Activated T-cell treated with anti-CD3 and anti-CD28 coated beads, Interleukin-2, amount 50 U/mL, for 24 hours (primary cell): ENCODE measurements at regions not wholly inside any gene's neighbourhood (a gene's known extent, or its start where the extent isn't known, plus 50 kb on each side); places are given as distances from the start of the nearest gene placed in this dataset.
"Not testable (repeated sequence)": the region's sequence is repeated elsewhere in the genome, so short reads cannot be mapped to it uniquely, and the experiment has no call there.

Experiments used
- DNase-seq: peaks from one replicate; pipeline ENCODE4 v3.0.0-alpha.2; 2020
- H3K27ac Mint-ChIP-seq: 2 replicates; pipeline ENCODE4 v1.8.0; 2020; ENCODE audit warnings: mild to moderate bottlenecking, mixed read lengths
- H3K27me3 Mint-ChIP-seq: 2 replicates; pipeline ENCODE4 v1.8.0; 2020; ENCODE audit warnings: mixed read lengths
- H3K36me3 Mint-ChIP-seq: 2 replicates; pipeline ENCODE4 v1.8.0; 2020; ENCODE audit warnings: low read depth, mixed read lengths
- H3K4me1 Mint-ChIP-seq: 2 replicates; pipeline ENCODE4 v1.8.0; 2020; ENCODE audit warnings: low read depth, mixed read lengths
- H3K4me3 Mint-ChIP-seq: 2 replicates; pipeline ENCODE4 v1.8.0; 2020; ENCODE audit warnings: mild to moderate bottlenecking, moderate library complexity, mixed read lengths
- H3K9me3 Mint-ChIP-seq: 2 replicates; pipeline ENCODE4 v1.8.0; 2020; ENCODE audit warnings: mixed read lengths

DNA sequence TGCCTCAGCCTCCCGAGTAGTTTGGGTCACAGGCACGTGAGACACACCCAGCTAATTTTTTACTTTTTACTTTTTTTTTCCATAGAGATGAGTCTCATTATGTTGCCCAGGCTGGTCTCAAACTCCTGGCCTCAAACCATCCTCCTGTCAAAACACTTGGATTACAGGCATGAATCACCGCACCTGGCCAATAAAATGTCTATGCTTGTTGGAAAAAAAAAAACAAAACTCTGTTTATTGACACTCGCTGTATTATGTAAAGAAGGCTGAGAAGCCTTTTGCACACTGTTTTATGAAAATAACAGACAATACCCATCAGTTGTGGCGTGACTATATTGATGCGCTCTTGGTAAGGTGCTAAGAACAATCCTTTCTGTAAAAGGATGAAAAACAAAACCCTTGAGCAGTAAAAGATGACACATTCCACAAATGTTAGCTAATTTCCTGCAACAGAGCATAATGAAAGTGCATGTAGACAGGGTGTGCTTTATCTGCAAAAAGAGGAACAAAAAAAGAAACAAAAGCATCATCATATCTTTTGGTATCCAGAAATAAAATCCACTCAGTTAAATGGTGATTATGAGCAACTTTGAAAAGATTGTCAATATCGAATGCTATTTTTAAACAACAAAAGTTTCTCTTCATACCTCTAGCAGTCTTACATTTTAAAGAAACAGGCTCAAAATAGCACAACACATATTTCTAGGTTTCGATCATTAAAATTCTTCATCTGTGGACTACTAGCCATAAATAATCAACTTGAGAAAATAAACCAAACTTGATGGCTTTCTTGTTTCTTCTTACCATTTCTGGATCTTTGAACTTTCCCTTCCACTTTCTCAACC is 108.3 kb upstream of the PHACTR1 start:
- DNase-seq = no peak
- no peak overlapping the region for H3K27ac Mint-ChIP-seq
- H3K9me3 Mint-ChIP-seq = no peaks in the 10 kb centered on the region
- H3K4me3 Mint-ChIP-seq = no peak overlapping the region
- H3K27me3 Mint-ChIP-seq = peaks cover 33% of the 10 kb centered on the region
- peaks cover 3% of the 10 kb centered on the region for H3K4me1 Mint-ChIP-seq
- no peaks in the 10 kb centered on the region for H3K36me3 Mint-ChIP-seq

DNA sequence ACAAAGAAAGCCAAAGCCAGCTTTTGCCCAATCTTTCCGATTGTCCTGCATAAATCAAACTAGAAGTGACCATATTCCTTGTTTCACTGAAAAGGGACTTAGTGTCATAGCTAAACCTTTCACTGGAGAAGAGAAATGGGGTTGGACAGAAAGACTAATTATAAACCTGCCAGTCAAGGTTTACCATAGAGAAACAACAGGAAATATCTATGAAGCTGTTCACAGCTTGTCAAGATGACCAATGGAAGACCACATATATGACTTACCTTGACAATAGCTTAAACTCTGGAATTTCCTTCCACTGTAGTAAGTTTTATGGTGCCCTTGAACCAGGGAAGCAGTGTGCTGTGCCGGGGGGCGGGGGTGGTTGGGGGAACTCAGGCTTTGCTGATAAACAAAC is 107.7 kb upstream of the PHACTR1 start:
- no peak for DNase-seq
- peaks cover 33% of the 10 kb centered on the region for H3K27me3 Mint-ChIP-seq
- H3K36me3 Mint-ChIP-seq = no peaks in the 10 kb centered on the region
- no peak overlapping the region for H3K4me3 Mint-ChIP-seq
- no peak overlapping the region for H3K27ac Mint-ChIP-seq
- no peaks in the 10 kb centered on the region for H3K9me3 Mint-ChIP-seq
- H3K4me1 Mint-ChIP-seq = peaks cover 3% of the 10 kb centered on the region

DNA sequence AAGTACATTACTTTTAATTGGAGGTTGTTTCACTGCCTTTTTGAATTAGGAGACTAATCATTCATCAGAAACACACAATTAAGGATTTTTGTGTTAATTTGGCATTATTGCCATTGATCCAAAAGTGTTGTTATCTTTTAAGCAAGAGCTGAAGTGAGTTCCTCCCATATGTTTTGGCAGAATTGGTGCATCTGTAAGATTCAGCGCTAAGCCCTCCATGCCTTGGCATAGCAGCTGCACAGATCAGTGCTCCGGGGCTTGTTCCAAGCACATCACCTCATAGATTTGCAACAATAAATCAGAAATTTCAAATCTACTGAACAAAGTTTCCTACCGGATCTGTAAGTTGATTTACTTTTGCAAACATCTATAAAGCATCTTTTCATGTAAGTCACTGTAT is 106.8 kb upstream of the PHACTR1 start:
- no peak for DNase-seq
- Mint-ChIP-seq H3K9me3 (no peaks in the 10 kb centered on the region), H3K27me3 (peaks cover 33% of the 10 kb centered on the region), H3K4me1 (peaks cover 3% of the 10 kb centered on the region), H3K36me3 (no peaks in the 10 kb centered on the region), H3K4me3 (no peak overlapping the region), H3K27ac (no peak overlapping the region)

DNA sequence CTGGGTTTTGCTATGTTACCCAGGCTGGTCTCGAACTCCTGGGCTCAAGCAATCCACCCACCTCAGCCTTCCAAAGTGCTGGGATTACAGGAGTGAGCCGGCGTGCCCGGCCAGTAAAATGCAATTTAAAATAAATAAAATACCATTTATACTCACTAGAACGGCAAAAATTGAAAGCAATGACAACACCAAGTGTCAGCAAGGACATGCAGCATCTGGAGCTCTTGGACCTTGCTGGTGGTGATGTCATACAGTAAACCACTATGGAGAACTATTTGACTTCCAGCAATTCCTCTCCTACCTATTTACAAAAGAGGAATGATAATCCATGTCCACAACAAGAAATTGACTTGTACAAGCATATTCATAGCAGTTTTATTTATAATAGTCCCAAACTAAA is 105.7 kb upstream of the PHACTR1 start:
- DNase-seq = no peak
- H3K36me3 Mint-ChIP-seq = no peaks in the 10 kb centered on the region
- peaks cover 1% of the 10 kb centered on the region for H3K4me1 Mint-ChIP-seq
- no peak overlapping the region for H3K4me3 Mint-ChIP-seq
- H3K9me3 Mint-ChIP-seq = no peaks in the 10 kb centered on the region
- H3K27me3 Mint-ChIP-seq = peaks cover 29% of the 10 kb centered on the region
- no peak overlapping the region for H3K27ac Mint-ChIP-seq

- Mint-ChIP-seq H3K4me3 (no peak overlapping the region), H3K4me1 (no peaks in the 10 kb centered on the region), H3K27ac (no peak overlapping the region), H3K9me3 (no peaks in the 10 kb centered on the region), H3K36me3 (no peaks in the 10 kb centered on the region), H3K27me3 (peaks cover 13% of the 10 kb centered on the region)
- no peak for DNase-seq
Observed at GRCh38 chr6:12613811-12614210, 102.8 kb upstream of the PHACTR1 start.

DNA sequence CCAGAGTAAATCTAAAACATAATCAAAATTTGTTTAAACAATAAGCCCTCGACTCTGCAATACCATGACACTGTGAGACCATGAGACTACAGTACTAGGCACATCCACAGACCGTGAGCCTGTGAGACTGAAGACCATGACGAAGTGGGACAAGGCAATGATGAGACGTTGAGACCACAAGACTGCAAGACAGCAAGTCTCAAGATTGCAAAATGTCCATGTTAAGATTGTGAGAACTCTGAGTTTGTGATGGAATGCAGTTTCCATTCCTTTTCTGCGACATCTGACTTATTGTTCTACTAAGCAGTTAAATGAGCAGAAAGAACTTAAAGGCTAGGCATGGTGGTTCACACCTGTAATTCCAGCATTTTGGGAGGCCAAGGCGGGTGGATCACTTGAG is 102.1 kb upstream of the PHACTR1 start:
- Mint-ChIP-seq H3K36me3 (no peaks in the 10 kb centered on the region), H3K9me3 (no peaks in the 10 kb centered on the region), H3K4me3 (no peak overlapping the region), H3K4me1 (no peaks in the 10 kb centered on the region), H3K27me3 (peaks cover 12% of the 10 kb centered on the region), H3K27ac (no peak overlapping the region)
- no peak for DNase-seq

DNA sequence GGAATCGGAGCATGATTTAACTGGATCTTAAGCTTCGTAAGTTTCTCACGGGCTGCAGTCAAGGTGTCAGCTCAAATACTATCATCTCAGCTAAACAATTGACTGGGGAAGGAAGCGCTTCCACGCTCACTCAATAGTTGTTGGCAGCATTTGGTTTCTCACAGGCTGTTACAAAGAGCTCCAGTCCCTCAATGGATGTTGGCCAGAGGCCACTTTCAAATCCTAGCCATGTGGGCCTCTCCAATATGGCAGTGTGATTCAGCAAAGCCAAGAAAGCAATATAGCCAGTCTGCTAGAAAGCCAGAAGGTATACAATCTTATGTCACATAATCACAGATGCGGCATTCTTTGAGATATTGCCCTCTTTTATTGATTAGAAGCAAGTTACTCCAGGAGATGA is 98.3 kb upstream of the PHACTR1 start:
- Mint-ChIP-seq H3K4me3 (no peak overlapping the region), H3K9me3 (no peaks in the 10 kb centered on the region), H3K27me3 (no peaks in the 10 kb centered on the region), H3K36me3 (no peaks in the 10 kb centered on the region), H3K27ac (no peak overlapping the region), H3K4me1 (no peaks in the 10 kb centered on the region)
- DNase-seq = no peak

DNA sequence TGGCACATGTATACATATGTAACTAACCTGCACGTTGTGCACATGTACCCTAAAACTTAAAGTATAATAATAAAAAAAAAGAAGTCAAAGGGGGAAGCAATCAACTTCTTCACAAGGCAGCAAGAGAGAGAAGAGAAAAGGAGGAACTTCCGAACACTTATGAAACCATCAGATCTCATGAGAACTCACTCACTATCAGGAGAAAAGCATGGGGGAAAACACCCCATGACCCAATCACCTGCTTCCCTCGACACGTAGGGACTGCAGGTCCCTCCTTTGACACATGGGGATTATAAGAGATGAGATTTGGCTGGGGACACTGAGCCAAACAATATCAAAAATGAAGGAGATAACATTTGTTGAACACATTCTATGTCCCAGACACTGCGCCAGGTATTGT is 94.8 kb upstream of the PHACTR1 start:
- Mint-ChIP-seq H3K27me3 (peaks cover 7% of the 10 kb centered on the region), H3K36me3 (no peaks in the 10 kb centered on the region), H3K4me3 (no peak overlapping the region), H3K9me3 (peaks cover 2% of the 10 kb centered on the region), H3K4me1 (no peaks in the 10 kb centered on the region), H3K27ac (no peak overlapping the region)
- DNase-seq = no peak

- Mint-ChIP-seq H3K27me3 (peaks cover 7% of the 10 kb centered on the region), H3K4me1 (no peaks in the 10 kb centered on the region), H3K36me3 (no peaks in the 10 kb centered on the region), H3K4me3 (no peak overlapping the region), H3K9me3 (peaks cover 2% of the 10 kb centered on the region), H3K27ac (no peak overlapping the region)
- DNase-seq = no peak
Observed at GRCh38 chr6:12622566-12622965, 94.0 kb upstream of the PHACTR1 start.

GRCh38 chr6:12624142-12624837 is 92.3 kb upstream of the PHACTR1 start:
- Mint-ChIP-seq H3K27me3 (peaks cover 7% of the 10 kb centered on the region), H3K4me1 (no peaks in the 10 kb centered on the region), H3K27ac (no peak overlapping the region), H3K36me3 (no peaks in the 10 kb centered on the region), H3K4me3 (no peak overlapping the region), H3K9me3 (peaks cover 2% of the 10 kb centered on the region)
- DNase-seq = no peak

DNA sequence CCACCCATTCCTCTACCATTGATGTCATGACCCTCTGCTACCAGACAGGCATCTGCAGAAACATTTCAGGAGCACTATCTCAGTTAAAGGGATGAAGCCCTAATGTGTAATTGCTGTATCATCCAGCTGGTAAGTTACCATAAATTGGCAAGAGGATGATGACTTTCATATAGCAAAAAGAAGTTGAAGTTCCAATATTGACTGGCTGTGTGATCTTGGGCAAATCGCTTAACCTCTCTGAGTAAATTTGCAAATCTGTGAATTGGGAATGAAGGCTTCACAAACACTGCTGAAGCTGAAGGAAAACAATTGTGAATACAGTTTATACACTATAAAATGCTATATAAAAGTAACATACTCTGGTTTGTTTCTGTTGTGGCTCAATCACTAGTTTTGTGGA is 89.5 kb upstream of the PHACTR1 start:
- DNase-seq = no peak
- no peaks in the 10 kb centered on the region for H3K4me1 Mint-ChIP-seq
- H3K36me3 Mint-ChIP-seq = no peaks in the 10 kb centered on the region
- no peak overlapping the region for H3K4me3 Mint-ChIP-seq
- no peak overlapping the region for H3K27ac Mint-ChIP-seq
- H3K9me3 Mint-ChIP-seq = peaks cover 2% of the 10 kb centered on the region
- peaks cover 10% of the 10 kb centered on the region for H3K27me3 Mint-ChIP-seq

- Mint-ChIP-seq H3K27me3 (peaks cover 14% of the 10 kb centered on the region), H3K27ac (no peak overlapping the region), H3K4me3 (no peak overlapping the region), H3K9me3 (peaks cover 2% of the 10 kb centered on the region), H3K4me1 (no peaks in the 10 kb centered on the region), H3K36me3 (no peaks in the 10 kb centered on the region)
- no peak for DNase-seq
Observed at GRCh38 chr6:12628327-12628726, 88.2 kb upstream of the PHACTR1 start.

DNA sequence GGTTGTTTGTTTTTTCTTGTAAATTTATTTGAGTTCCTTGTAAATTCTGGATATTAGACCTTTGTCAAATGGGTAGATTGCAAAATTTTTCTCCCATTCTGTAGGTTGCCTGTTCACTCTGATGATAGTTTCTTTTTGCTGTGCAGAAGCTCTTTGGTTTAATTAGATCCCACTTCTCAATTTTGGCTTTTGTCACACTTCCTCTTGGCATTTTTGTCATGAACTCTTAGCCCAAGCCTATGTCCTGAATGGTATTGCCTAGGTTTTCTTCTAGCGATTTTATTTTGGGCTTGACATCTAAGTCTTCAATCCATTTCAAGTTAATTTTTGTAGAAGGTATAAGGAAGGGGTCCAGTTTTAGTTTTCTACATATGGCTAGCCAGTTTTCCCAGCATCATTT is 82.8 kb upstream of the PHACTR1 start:
- not testable (repeated sequence) for DNase-seq, H3K36me3 Mint-ChIP-seq, H3K4me3 Mint-ChIP-seq, H3K4me1 Mint-ChIP-seq, H3K9me3 Mint-ChIP-seq, H3K27ac Mint-ChIP-seq
- H3K27me3 Mint-ChIP-seq = peaks cover 48% of the 10 kb centered on the region

- Mint-ChIP-seq H3K27me3 (peaks cover 48% of the 10 kb centered on the region), H3K36me3 (no peaks in the 10 kb centered on the region), H3K9me3 (peaks cover 5% of the 10 kb centered on the region), H3K4me1 (peaks cover 6% of the 10 kb centered on the region), H3K27ac (no peak overlapping the region), H3K4me3 (no peak overlapping the region)
- no peak for DNase-seq
Observed at GRCh38 chr6:12635375-12635774, 81.2 kb upstream of the PHACTR1 start.

GRCh38 chr6:12635813-12636212 is 80.8 kb upstream of the PHACTR1 start:
- Mint-ChIP-seq H3K4me1 (peaks cover 6% of the 10 kb centered on the region), H3K4me3 (no peak overlapping the region), H3K27me3 (peaks cover 48% of the 10 kb centered on the region), H3K27ac (no peak overlapping the region), H3K9me3 (peaks cover 5% of the 10 kb centered on the region), H3K36me3 (no peaks in the 10 kb centered on the region)
- no peak for DNase-seq
